ENCODE measurements at regions not wholly inside any gene's neighbourhood (a gene's known extent, or its start where the extent isn't known, plus 50 kb on each side); places are given as distances from the start of the nearest gene placed in this dataset.
"Not testable (repeated sequence)": the region's sequence is repeated elsewhere in the genome, so short reads cannot be mapped to it uniquely, and the experiment has no call there.

DNA sequence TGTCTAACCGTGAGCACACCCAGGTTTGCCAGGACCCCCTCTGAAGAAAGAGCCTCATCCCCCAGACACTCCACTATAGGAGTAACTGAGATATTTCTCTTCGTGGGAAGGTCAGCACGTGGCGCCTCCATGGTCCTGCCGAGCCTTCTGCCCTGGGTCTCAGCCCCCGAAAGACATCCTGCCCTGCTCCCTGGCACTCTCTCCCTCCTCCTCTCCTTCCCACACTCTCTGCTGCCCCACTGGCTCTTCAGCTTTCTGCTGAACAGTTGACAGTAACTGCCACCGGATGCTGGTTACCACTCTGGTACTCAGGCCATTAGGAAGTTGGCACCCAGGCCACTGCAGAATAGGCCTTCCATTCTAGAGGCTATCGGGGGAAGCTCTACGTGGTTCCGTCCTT is 185.2 kb downstream of the UACA start:
- no peak overlapping the region for H3K4me3 ChIP-seq (ENCODE audit: low read depth, low read length)

- H3K4me3 ChIP-seq (ENCODE audit: low read depth, low read length), result no peak overlapping the region
Observed at GRCh38 chr15:70576696-70577095, 186.7 kb downstream of the UACA start.

DNA sequence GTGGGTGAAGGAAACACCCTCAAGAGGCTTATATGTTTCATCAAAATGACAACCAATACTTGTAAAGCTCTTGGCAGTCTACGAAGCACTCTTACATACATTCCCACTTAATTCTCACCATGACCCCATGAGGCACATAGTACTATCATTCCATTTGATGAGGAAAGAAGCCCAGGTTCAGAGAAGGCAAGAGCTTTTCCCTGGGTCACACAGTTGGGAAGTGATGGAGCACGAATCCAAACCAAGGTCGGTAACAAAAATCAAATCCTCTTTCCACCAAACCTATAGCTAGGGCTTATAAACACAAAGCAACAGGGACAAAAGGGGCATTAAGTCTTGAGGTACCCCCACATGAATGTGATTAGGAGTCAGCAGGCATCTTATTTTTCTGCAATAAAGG is 187.1 kb downstream of the UACA start:
- H3K4me3 ChIP-seq (ENCODE audit: low read depth, low read length), result no peak overlapping the region

DNA sequence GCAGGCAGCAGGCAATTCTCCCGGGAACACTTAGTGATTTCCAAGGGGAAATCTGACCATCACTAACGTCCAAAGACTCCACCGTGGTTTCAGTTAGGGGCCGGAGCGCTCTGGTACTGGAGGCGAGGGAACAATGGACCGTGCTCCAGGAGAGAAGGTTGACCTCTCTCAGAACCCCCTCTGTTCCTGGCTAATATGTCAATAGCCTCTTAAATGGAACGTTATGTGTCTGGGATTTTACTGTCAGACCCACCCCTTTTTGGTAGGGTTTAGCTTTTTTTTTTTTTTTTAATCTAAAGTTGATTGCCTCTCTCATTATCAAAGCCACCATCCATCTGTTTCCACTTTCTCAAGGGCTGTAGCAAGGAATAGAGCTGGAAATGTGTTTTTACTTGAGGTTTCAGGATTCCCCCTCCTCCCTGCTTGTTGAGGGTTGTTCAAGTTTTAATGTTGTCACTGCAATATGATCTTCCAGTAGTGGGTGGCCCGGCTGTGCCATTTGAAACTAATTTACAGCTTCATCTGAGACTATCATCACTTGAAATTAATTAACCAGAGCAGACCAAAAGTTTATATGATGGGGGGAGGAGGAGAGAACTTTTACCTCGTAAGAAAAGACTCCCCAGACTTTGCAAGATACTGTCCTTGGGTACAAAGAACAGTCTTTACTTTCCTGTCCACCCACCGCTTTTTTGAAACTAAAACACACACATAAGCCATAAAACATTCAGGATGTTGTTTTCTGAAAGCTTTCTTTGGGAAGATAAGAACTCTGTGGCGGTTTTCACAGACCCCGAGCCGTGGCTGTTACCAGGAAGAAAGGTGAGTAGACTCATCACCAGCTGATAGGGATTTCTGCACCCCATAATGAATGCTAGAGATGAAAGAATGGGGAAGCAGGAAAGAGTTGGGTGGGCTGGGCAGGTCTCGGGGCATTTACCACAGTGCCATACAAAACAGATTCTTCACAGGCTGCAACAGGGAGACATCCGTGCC is 187.8 kb downstream of the UACA start:
- no peak overlapping the region for H3K4me3 ChIP-seq (ENCODE audit: low read depth, low read length)

- not testable (repeated sequence) for H3K4me3 ChIP-seq (ENCODE audit: low read depth, low read length)
Observed at GRCh38 chr15:70574325-70574724, 189.0 kb downstream of the UACA start.

GRCh38 chr15:70573121-70573850 is 190.1 kb downstream of the UACA start:
- no peak overlapping the region for H3K4me3 ChIP-seq (ENCODE audit: low read depth, low read length)

DNA sequence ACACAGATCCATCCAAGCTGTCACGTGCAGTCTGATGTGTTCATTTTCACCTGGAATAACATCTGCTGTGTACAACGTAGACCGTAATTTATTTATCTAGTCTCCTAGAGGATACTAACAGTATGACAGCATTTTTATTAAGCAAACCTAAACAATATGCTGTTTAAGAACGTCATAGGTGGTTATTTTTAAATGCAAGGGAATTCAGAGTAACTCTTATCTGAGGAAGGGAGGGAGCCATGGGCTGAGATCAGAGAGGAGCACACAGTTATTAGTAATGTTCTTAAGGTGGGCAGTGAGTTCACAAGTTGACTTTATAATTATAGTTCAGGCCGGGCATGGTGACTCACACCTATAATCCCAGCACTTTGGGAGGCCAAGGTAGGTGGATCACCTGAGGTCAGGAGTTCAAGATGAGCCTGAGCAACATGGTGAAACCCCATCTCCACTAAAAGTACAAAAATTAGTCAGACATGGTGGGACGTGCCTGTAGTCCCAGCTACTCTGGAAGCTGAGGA is 193.6 kb downstream of the UACA start:
- no peak overlapping the region for H3K4me3 ChIP-seq (ENCODE audit: low read depth, low read length)

DNA sequence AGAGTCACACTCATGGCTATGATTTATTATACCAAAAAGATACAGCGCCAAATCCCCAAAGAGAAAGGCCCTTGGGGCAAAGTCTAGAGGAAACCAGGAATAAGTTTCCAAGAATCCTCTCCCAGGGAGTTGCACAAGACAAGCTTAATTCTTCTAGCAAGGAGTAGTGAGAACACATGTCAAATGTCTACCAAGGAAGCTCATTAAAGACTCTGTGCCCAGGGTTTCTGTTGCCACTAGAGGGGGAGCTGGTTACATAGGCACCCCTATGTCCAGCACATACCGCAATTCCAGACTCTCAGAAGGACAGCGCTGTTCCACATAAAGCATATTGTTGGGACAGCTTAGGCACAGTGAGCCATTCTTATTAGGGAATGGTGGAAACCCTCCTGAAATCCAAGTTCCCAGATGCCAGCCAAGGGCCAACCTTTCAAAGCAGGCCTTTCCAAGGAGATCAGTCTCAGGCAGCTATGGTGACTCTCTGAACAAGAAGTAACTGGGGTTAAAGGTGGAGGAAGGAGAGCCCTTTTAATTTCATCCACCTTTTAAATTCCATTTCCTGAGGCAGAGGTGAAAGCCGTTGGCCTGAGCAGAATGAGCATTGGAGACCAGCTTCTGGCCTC is 194.2 kb downstream of the UACA start:
- no peak overlapping the region for H3K4me3 ChIP-seq (ENCODE audit: low read depth, low read length)

- H3K4me3 ChIP-seq (ENCODE audit: low read depth, low read length), result no peak overlapping the region
Observed at GRCh38 chr15:70566989-70567388, 196.4 kb downstream of the UACA start.

DNA sequence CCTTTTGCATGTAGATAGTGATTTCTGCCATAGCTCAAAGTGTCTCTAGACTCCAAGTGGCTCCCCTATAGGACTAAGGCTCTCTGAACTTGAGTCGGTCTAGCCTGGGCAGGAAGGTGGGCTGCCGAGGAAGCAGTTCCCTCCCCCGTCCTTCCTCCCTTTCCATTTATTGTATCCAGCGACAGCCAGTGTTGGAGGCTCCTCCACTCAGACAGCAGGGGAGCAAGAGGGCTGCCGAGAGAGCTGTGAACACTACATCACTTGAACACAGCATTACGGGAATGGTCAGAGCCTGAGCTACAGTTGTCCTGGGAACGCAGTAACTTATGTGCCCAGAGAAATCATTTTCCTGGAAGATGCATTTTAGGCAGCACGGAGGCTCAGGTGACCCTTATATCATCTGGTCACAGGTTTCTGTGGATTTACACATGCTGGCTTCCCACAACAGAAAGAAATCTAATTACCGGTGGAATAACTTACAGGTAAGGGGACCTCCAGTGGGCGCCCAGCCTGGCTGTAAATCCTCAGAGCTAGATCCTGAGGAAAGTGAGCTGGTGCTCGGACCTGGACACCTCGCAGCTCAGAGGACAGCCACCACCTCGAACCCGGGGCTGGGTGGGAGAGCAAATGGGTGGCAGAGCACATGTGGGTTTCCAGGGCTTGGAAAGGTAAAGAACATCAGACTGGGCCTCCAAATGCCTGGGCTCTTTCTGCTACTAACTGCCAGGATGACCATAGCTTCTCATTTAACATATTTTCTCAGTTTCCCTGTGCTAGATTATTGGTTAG is 197.1 kb downstream of the UACA start:
- H3K4me3 ChIP-seq (ENCODE audit: low read depth, low read length), result no peak overlapping the region

DNA sequence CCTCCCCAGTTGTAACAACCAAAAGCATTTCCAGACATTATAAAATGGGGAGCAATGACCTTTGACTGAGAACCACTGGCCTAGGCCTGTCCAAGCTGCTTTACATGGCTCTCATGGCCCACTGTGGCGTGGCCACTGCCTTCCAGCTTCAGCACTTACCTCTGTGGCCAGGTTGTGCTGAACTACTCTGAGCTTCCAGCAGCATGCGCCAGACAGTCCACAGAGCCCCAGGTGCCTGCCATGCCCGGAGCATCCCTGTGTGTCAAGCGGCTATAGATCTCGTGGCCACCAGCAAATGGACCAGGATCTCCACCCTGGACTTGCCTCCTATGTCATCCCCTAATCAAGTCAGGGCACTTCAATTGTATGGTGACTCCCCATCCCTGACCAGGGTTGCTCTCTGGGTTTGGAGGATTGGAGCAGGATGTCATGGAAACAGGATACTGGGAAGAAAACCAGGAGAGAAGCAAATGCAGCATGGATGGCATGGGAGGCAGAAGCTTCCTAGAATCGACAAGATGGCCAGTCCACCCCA is 199.7 kb downstream of the UACA start:
- H3K4me3 ChIP-seq (ENCODE audit: low read depth, low read length), result no peak overlapping the region

DNA sequence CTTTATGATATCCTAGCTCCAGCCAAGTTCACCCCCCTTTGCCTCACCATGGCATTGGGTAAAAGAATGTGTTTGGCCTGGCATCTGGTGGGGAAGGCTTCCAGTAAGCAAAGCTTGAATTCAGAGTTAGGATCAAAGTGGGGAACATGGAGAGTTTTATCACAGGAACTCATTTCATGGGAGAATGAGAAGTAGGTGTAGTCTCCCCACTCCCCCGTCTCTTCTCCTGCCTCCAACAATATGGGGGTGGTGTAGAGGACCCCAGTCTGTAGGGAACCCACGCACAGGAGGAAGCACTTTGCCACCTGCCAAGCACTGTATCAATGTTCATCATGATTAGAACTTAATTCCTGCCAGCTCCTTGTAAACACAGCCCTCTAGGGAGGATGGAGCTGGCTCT is 200.5 kb downstream of the UACA start:
- H3K4me3 ChIP-seq (ENCODE audit: low read depth, low read length), result no peak overlapping the region

GRCh38 chr15:70561885-70562284 is 201.5 kb downstream of the UACA start:
- no peak overlapping the region for H3K4me3 ChIP-seq (ENCODE audit: low read depth, low read length)

DNA sequence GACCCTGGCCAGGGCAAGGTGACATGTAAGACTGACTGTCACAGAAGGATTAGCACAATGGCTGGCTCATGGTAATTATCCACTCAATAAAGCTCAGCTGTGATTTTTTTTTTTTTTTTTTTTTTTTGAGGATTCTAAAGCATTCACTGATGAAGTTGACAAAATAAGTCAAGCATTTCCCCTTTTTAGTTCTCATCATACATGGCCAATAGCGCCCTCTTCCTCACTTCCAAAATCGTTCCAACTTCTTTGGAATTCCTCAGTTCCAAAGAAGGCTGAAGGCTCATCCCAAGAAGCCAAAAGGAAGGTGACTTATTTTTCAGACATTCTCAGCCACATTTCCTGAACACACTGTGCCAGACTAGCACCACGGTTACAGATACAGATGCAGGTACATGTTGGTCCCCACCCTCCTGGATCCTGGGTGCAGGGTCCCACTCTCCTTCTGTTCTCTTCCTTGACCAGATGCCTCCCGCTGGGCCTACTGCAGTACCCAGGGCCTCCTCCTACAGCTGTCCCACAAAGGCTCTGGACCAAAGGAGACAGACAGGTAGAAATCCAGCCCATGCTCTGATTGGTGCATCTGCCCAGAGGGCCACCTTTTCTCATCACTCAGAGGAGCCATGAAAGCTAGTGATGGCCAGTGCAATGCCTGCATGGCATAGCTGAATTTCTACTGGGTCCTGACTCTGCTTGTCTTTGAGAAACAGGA is 202.6 kb downstream of the UACA start:
- no peak overlapping the region for H3K4me3 ChIP-seq (ENCODE audit: low read depth, low read length)

DNA sequence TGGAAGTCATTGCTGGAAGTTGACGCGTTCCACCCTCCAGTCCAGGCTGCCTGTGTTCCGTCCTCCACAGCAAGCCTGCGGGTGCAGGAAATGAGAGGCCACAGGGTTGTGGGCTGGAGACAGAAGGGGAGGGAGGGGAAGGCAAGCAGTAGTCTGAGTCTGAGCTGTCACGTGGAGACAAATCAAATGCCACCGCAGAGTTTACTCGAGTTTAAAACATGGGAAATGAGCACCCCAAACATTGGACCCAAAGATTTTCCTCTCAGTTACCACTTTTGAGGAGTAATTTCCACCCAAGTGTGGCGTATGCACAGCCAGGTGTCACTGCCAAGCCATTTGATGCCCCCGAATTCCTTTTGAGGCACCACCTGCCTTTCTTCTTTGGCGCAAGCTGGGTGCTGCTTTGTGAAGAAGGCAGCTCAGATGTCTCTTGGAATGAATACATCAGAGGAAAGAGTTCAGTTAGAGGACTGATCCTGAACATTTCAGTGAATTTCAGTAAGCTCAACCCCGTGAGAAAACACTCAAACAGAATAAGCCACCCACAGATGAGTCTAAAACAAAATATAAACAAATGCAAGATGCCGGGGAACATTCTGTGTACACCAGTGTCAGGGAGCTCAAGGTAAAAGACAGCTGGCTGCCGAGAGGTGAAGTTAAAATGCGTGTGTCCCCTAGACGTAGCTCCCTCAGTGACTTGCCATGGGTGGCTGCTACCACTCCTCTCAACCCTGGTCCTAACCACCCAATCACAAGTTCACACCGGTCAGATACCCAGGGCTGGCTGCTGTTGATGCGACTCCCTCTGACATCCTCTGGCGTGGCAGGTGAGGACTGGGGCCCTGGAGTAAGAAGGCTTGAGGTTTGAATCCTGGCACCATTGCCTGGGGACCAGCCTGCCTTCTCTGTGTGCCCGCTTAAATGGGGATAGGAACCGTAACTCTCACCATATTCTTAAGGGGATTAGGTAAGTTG is 203.8 kb downstream of the UACA start:
- H3K4me3 ChIP-seq (ENCODE audit: low read depth, low read length), result no peak overlapping the region

GRCh38 chr15:70558406-70559264 is 204.7 kb downstream of the UACA start:
- no peak overlapping the region for H3K4me3 ChIP-seq (ENCODE audit: low read depth, low read length)

GRCh38 chr15:70557521-70558258 is 205.7 kb downstream of the UACA start:
- H3K4me3 ChIP-seq (ENCODE audit: low read depth, low read length), result no peak overlapping the region

Data from iPS-11a (cell line).